Sigmoid colon (tissue), 6 donors: ENCODE measurements at regions not wholly inside any gene's neighbourhood (a gene's known extent, or its start where the extent isn't known, plus 50 kb on each side); places are given as distances from the start of the nearest gene placed in this dataset.

Source experiments
- DNase-seq: peaks from one replicate; pipeline ENCODE4 v3.0.0-alpha.2; 2019
- H3K27ac ChIP-seq, 4 donors: fragments of 200-600 bp; sonication (generic); one replicate each; pipeline ENCODE4 v1.5.1; 2016 to 2019; ENCODE audit warnings: mild to moderate bottlenecking in 1 of 4
- H3K27me3 ChIP-seq, 3 donors: fragments of 200-600 bp; sonication (generic); one replicate each; pipeline ENCODE4 v1.5.1; 2019; ENCODE audit warnings: mild to moderate bottlenecking in 1 of 3
- H3K36me3 ChIP-seq, 4 donors: fragments of 200-600 bp; sonication (generic); one replicate each; pipeline ENCODE4 v1.5.1; 2016 to 2019
- H3K4me1 ChIP-seq, 4 donors: fragments of 200-600 bp; sonication (generic); one replicate each; pipeline ENCODE4 v1.5.1; 2017 to 2019
- H3K4me3 ChIP-seq, 4 donors: fragments of 200-600 bp; sonication (generic); one replicate each; pipeline ENCODE4 v1.5.1; 2017 to 2019; ENCODE audit warnings: mild to moderate bottlenecking in 2 of 4, moderate library complexity in 1 of 4
- H3K9me3 ChIP-seq, 4 donors: fragments of 200-600 bp in 3 of 4; sonication (generic) in 3 of 4; one replicate each; pipeline versions ENCODE4 v1.5.1 to v1.6.1; 2013 to 2019
- CTCF ChIP-seq, 4 experiments: fragments of 450-650 bp in 3 of 4; fragments of 200-600 bp in 1 of 4; IDR thresholded peaks; one replicate each; pipeline ENCODE4 v1.5.1; 2016 to 2019; ENCODE audit warnings: antibody characterized with exemption in 4 of 4, mild to moderate bottlenecking in 3 of 4, moderate library complexity in 2 of 4
- EP300 ChIP-seq, 4 donors: sonication (generic); formaldehyde crosslinking; IDR thresholded peaks; one replicate each; pipeline ENCODE4 v1.6.1; 2017; ENCODE audit warnings: antibody characterized with exemption in 4 of 4
- POLR2A ChIP-seq, 2 donors: fragments of 450-650 bp; IDR thresholded peaks; one replicate each; pipeline ENCODE4 v1.6.1; 2016; ENCODE audit warnings: antibody characterized with exemption in 2 of 2, mild to moderate bottlenecking in 2 of 2, moderate library complexity in 2 of 2
- POLR2AphosphoS5 ChIP-seq, 4 donors: sonication (generic); formaldehyde crosslinking; IDR thresholded peaks; one replicate each; pipeline ENCODE4 v1.6.1; 2017; ENCODE audit warnings: antibody characterized with exemption in 4 of 4
- WGBS, 2 donors: extraction: QIAGEN DNeasy Blood & Tissue Kit; methylation state at CpG; one replicate each; pipeline ENCODE4 v1.1.7; 2013; 5-methylcytosine and 5-hydroxymethylcytosine counted together
- intact Hi-C: fragments of 100-400 bp; cut with DNase I; formaldehyde crosslinking; loops from one replicate; pipeline ENCODE4 v1.15.1; 2023
- donor health status: healthy with polysubstance abuse.
- donor health status: healthy.

GRCh38 chr2:234812851-234813250 lies 139.0 kb upstream of the SH3BP4 start:
- DNase-seq: no peak
- intact Hi-C loops: no loop called here
- no peaks in the 10 kb centered on the region for H3K4me1 ChIP-seq
- WGBS, 2 donors: 80 to 88% methylated on average over 2 of the region's 2 CpGs
- H3K4me3 ChIP-seq: no peak overlapping the region
- no peak for TF ChIP-seq CTCF (IDR thresholded peaks at IDR 0.05)
- TF ChIP-seq POLR2A (IDR thresholded peaks at IDR 0.05): no peak
- no peak overlapping the region for H3K27ac ChIP-seq
- H3K9me3 ChIP-seq: no peaks in the 10 kb centered on the region
- H3K36me3 ChIP-seq: no peaks in the 10 kb centered on the region
- H3K27me3 ChIP-seq: no peaks in the 10 kb centered on the region

GRCh38 chr2:234808907-234809306 lies 142.9 kb upstream of the SH3BP4 start:
- 65 to 90% methylated on average over 2 of the region's 2 CpGs for WGBS, 2 donors
- Histone ChIP-seq H3K9me3 (peaks cover 0 to 4% (median 0%) of the 10 kb centered on the region in 4 donors), H3K27ac (no peak overlapping the region), H3K27me3 (no peaks in the 10 kb centered on the region), H3K4me3 (no peak overlapping the region), H3K4me1 (no peaks in the 10 kb centered on the region), H3K36me3 (no peaks in the 10 kb centered on the region)
- TF ChIP-seq CTCF (IDR thresholded peaks at IDR 0.05): no peak
- no peak for TF ChIP-seq POLR2A (IDR thresholded peaks at IDR 0.05)
- TF ChIP-seq POLR2AphosphoS5 (IDR thresholded peaks at IDR 0.05): no peak
- TF ChIP-seq EP300 (IDR thresholded peaks at IDR 0.05): no peak
- DNase-seq: no peak
- intact Hi-C loops: no loop called here

GRCh38 chr2:234806818-234807217 lies 145.0 kb upstream of the SH3BP4 start:
- no peak for TF ChIP-seq EP300 (IDR thresholded peaks at IDR 0.05)
- no peak for TF ChIP-seq POLR2A (IDR thresholded peaks at IDR 0.05)
- TF ChIP-seq CTCF (IDR thresholded peaks at IDR 0.05): no peak
- no peak for TF ChIP-seq POLR2AphosphoS5 (IDR thresholded peaks at IDR 0.05)
- H3K27me3 ChIP-seq: no peaks in the 10 kb centered on the region
- DNase-seq: no peak
- intact Hi-C loops: no loop called here
- 96 to 98% methylated on average over 1 of the region's 1 CpG for WGBS, 2 donors
- H3K36me3 ChIP-seq: no peaks in the 10 kb centered on the region
- H3K4me3 ChIP-seq: no peak overlapping the region
- no peak overlapping the region for H3K27ac ChIP-seq
- H3K4me1 ChIP-seq: no peaks in the 10 kb centered on the region
- H3K9me3 ChIP-seq: peaks cover 0 to 4% (median 0%) of the 10 kb centered on the region in 4 donors

GRCh38 chr2:234805836-234806235 lies 146.0 kb upstream of the SH3BP4 start:
- 87 to 92% methylated on average over 1 of the region's 1 CpG for WGBS, 2 donors
- peaks cover 0 to 4% (median 0%) of the 10 kb centered on the region in 4 donors for H3K9me3 ChIP-seq
- H3K27me3 ChIP-seq: no peaks in the 10 kb centered on the region
- TF ChIP-seq EP300 (IDR thresholded peaks at IDR 0.05) (no peak), CTCF (IDR thresholded peaks at IDR 0.05) (no peak), POLR2AphosphoS5 (IDR thresholded peaks at IDR 0.05) (no peak), POLR2A (IDR thresholded peaks at IDR 0.05) (no peak)
- DNase-seq: no peak
- no peak overlapping the region for H3K27ac ChIP-seq
- no peak overlapping the region for H3K4me3 ChIP-seq
- no peaks in the 10 kb centered on the region for H3K36me3 ChIP-seq
- intact Hi-C loops: no loop called here
- H3K4me1 ChIP-seq: no peaks in the 10 kb centered on the region

GRCh38 chr2:234804704-234805103 lies 147.1 kb upstream of the SH3BP4 start:
- H3K9me3 ChIP-seq: peaks cover 0 to 4% (median 0%) of the 10 kb centered on the region in 4 donors
- no peaks in the 10 kb centered on the region for H3K36me3 ChIP-seq
- no peaks in the 10 kb centered on the region for H3K27me3 ChIP-seq
- H3K27ac ChIP-seq: no peak overlapping the region
- TF ChIP-seq CTCF (IDR thresholded peaks at IDR 0.05): no peak
- no peak for TF ChIP-seq POLR2AphosphoS5 (IDR thresholded peaks at IDR 0.05)
- DNase-seq: no peak
- WGBS, 2 donors: 0 to 95% methylated on average over 1 of the region's 1 CpG
- no peaks in the 10 kb centered on the region for H3K4me1 ChIP-seq
- intact Hi-C loops: no loop called here
- H3K4me3 ChIP-seq: no peak overlapping the region
